SHP77 (cell line): ENCODE measurements at regions not wholly inside any gene's neighbourhood (a gene's known extent, or its start where the extent isn't known, plus 50 kb on each side); places are given as distances from the start of the nearest gene placed in this dataset.

Experiments
- DNase-seq, 2 experiments: peaks; one replicate each; lab custom pipeline; 2025; lab: John Stamatoyannopoulos, UW

- DNase-seq, result peak; percentile 6 to 36
These were observed 302.6 kb downstream of the KLF6 start for GRCh38 chr10:3482200-3482993.

GRCh38 chr10:3481496-3481895 is 303.5 kb downstream of the KLF6 start:
- DNase-seq, result no peak

- no peak for DNase-seq
These were observed 304.1 kb downstream of the KLF6 start for GRCh38 chr10:3480990-3481315.

GRCh38 chr10:3480281-3480989 is 304.6 kb downstream of the KLF6 start:
- DNase-seq, result no peak

GRCh38 chr10:3478632-3479240 is 306.2 kb upstream of the PITRM1 start:
- DNase-seq, result no peak

- DNase-seq, result no peak
These were observed 305.6 kb upstream of the PITRM1 start for GRCh38 chr10:3478153-3478552.

- DNase-seq, result no peak
These were observed 305.1 kb upstream of the PITRM1 start for GRCh38 chr10:3477683-3478082.

GRCh38 chr10:3476640-3477448 is 304.3 kb upstream of the PITRM1 start:
- DNase-seq, result no peak

GRCh38 chr10:3476186-3476585 is 303.6 kb upstream of the PITRM1 start:
- no peak for DNase-seq

GRCh38 chr10:3475367-3475766 is 302.8 kb upstream of the PITRM1 start:
- no peak for DNase-seq

GRCh38 chr10:3474266-3474665 is 301.7 kb upstream of the PITRM1 start:
- DNase-seq, result no peak

- DNase-seq, result no peak
These were observed 300.7 kb upstream of the PITRM1 start for GRCh38 chr10:3473271-3473670.

GRCh38 chr10:3472287-3473051 is 299.9 kb upstream of the PITRM1 start:
- no peak for DNase-seq

- DNase-seq, result no peak
These were observed 299.3 kb upstream of the PITRM1 start for GRCh38 chr10:3471927-3472286.

- no peak for DNase-seq
These were observed 298.9 kb upstream of the PITRM1 start for GRCh38 chr10:3471472-3471871.

- no peak for DNase-seq
These were observed 297.6 kb upstream of the PITRM1 start for GRCh38 chr10:3470191-3470590.

GRCh38 chr10:3469639-3470020 is 297.0 kb upstream of the PITRM1 start:
- no peak for DNase-seq

GRCh38 chr10:3468919-3469638 is 296.5 kb upstream of the PITRM1 start:
- no peak for DNase-seq

GRCh38 chr10:3467052-3467951 is 294.7 kb upstream of the PITRM1 start:
- DNase-seq, result no peak

- no peak for DNase-seq
These were observed 292.9 kb upstream of the PITRM1 start for GRCh38 chr10:3465406-3465891.
